AG08396 (cell line): ENCODE measurements at regions not wholly inside any gene's neighbourhood (a gene's known extent, or its start where the extent isn't known, plus 50 kb on each side); places are given as distances from the start of the nearest gene placed in this dataset.

ENCODE experiments used
- DNase-seq: peaks from one replicate; pipeline ENCODE4 v3.0.0; 2012; ENCODE audit warnings: low spot score, mixed read lengths

DNA sequence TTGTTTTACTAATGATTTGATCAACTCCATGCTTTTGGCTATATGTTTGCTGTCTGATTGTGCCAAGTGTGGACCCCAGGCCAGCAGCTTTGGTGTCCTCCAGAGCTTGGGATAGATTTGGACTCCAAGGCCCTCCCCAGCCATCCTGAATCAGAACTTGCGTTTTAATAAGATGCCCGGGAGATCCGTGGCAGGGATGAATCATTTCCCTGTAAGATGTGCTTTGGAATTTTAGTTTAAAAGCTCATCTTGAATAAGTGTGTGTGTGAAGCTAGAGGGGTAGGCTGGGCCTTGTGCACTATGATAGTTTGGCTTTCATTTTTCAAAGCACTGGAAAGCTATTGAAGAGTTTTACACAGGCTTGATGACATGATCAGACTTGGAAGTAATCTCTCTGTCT, 66.2 kb upstream of the SDK1 start:
- DNase-seq = no peak

DNA sequence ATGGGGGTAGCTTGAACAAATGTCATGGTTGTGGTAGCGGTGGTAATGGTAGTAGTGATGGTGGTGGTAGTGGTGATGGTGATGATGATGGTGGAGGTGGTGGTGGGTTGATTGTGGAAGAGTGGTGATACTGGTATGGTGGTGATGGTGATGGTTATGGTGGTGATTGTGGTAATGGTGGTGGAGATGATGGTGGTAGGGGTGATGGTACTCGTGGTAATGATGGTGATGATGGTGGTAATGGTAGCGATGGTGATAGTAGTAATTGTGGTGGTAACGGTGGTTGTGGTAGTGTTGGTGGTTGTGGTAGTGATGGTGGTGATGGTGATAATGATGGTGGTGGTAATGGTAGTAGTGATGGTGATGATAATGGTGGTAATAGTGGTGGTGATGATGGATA, 65.7 kb upstream of the SDK1 start:
- no peak for DNase-seq

DNA sequence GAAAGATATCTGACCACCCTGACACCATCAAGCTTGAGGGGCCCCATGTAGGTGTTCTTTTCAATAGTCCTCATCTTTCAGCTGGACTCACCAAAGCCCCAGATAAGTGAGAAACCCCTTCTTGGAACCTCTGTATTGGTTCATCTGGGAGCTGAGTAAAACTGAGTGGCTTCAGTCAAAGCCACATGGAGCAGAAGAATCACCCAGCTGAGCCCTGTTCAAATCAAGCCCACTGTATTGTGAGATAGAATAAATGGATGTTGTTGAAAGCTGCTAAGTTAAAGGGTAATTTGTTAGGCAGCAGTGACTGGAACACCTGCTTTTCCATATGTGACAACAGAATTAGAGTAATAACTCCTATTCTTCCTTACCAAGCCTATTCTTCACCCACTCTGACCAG, 64.8 kb upstream of the SDK1 start:
- no peak for DNase-seq

- no peak for DNase-seq
These were observed 62.4 kb upstream of the SDK1 start for GRCh38 chr7:3238525-3239210.

DNA sequence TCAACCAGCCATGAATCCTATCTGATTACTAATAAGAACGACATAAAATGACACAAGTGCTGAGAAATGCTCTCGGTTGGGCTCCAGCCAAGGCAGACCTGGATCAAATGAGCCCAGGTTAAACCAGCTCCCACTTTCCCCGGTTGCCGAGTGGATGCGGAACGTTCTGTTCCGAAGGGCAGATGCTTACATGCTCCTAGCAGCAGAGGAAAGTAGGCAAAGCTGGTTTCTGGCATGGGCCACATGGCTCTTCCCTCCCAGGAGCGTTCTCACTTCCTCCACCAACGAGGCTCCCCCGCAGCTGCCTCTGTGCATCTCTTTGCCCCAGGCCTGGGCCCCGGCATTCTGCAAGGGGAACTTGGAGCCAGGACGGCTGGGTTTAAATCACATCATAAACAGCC, 61.8 kb upstream of the SDK1 start:
- no peak for DNase-seq

- DNase-seq = no peak
These were observed 60.1 kb upstream of the SDK1 start for GRCh38 chr7:3240826-3241430.

DNA sequence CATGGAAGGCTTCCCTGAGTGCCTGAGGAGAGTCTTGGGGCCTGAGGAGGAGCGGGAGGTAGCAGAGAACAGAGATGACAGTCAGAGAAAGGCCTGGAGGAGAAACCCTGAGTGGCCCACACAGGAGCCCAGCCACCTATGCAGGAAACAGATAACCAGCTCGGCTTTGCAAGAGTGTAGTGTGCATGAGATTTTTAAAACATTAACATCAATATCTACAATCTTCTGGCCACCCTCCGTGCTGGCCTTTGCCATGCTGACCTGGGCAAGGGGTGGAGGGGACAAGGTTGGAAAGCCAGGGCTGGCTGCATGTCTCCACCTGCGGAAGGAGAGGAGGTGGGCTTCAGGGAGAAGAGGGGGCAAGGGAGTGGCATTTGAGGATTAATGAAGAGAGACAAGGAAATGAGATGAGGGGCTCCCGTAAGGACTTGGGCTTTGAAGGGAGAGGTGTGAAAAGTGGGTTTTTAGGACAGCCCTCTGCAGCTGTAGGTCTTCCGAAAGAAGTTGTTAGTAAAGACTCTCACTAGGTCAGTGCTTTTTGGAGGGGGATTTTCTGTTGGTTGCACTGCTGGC, 59.3 kb upstream of the SDK1 start:
- DNase-seq = no peak

GRCh38 chr7:3242398-3242972, 58.6 kb upstream of the SDK1 start:
- no peak for DNase-seq

DNA sequence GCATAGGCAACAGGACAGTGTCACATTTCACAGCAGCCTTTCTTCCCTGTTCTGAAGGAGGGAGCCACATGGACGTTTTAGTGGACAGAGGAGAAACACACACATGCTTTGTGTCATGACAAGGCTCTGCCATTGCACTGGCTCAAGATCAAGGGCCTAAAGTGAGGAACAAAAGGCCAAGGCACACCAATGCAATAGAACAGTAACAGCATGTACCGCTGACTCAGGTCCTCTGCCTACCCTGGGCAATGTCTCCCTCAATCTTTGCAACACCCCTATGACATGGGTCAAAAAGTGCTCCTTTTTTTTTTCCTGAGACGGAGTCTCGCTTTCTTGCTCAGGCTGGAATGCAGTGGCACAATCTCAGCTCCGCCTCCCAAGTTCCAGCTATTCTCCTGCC, 57.8 kb upstream of the SDK1 start:
- DNase-seq = no peak

GRCh38 chr7:3243680-3244079, 57.4 kb upstream of the SDK1 start:
- DNase-seq = no peak

DNA sequence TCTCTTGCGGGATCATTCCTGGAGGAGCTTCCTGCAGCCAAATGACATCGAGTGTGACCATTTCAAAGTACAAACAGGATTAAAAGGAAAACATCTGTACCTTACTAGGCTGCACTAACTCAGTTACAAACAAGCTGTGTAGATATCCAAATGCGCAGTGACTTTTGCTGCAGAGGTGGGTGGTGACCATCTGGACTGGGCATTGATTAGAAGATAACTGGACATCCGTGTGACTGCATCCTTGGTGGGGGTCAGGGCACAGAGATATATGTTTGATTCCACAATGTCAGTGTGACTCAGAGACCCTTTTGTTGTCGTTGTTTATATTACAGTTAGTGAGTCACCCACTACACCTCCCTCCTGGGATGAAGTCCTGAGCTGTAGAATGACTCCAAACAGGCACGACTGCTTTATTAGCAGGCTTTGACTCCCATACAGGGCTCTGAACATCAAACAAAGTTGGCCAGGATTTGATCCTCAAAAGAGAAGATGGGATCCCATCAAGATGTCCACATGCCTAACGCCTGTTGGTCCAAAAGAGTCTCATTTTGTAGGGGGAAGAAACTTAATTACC, 56.7 kb upstream of the SDK1 start:
- no peak for DNase-seq

GRCh38 chr7:3245077-3245476, 56.0 kb upstream of the SDK1 start:
- DNase-seq = no peak

GRCh38 chr7:3245721-3246120, 55.3 kb upstream of the SDK1 start:
- no peak for DNase-seq

DNA sequence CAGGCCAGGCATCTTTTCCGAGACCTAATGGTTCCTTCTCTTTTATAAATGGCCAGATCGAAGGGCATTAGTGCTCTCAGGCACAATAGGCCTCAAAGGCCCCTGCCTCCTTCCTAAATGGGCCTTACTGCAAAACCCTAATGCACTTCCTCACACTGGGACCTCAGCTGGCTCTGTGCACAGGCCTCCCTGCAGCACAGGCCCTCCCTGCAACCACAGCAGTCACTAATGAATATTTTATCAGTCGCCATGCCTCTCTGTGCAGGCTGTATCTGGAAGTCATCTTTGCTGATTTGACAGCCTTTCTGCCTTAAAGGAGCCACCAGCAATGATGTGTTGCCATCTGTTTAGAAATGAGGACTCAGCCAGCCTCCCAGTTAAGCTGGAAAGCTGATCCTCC, 54.9 kb upstream of the SDK1 start:
- DNase-seq = no peak

DNA sequence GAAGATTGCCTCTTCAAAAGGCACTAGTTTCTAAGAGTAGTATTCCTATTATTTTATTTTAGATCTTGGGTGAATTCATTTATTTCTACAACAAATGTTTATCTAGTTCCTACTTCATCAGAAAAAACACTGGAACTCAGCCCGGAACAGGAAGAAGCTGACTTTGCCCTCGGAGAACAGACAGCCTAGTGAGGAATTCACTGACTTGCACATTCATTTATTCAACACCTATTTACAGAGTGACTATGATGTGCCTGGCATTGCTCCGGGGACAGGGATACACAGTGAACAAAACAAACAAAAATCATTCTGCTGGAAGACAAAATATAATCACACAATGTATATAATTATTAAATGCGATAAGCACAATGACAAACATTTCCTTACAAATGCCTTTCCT, 54.4 kb upstream of the SDK1 start:
- no peak for DNase-seq

DNA sequence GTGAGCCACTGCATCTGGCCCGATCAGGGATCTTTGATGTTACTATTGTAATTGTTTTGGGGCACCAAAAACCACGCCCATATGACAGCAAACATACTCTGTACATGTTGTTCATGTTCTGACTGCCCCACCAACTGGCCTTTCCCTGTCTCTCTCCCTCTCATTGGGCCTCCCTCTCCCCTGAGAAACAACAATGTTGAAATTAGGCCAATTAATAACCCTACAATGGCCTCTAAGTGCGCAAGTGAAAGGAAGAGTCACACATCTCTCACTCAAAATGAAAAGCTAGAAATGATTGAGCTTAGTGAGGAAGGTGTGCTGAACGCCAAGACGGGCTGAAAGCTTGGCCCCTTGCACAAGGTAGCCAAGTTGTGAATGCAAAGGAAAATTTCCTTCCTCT, 50.3 kb upstream of the SDK1 start:
- DNase-seq = no peak
